Tibial nerve (tissue), 3 donors: ENCODE measurements at regions not wholly inside any gene's neighbourhood (a gene's known extent, or its start where the extent isn't known, plus 50 kb on each side); places are given as distances from the start of the nearest gene placed in this dataset.

Experiments used
- POLR2A ChIP-seq, 2 donors: fragments of 450-650 bp; IDR thresholded peaks; one replicate each; pipeline ENCODE4 v1.6.1; 2017; ENCODE audit warnings: antibody characterized with exemption in 2 of 2, mild to moderate bottlenecking in 2 of 2, moderate library complexity in 2 of 2
- TF ChIP-seq, protein P1 (sequence below), 5 experiments: fragments of 200-600 bp in 3 of 5; fragments of 450-650 bp in 2 of 5; sonication (generic) in 3 of 5; IDR thresholded peaks; one replicate each; pipeline ENCODE4 v1.5.1; 2016 to 2019; ENCODE audit warnings: antibody characterized with exemption in 5 of 5, mild to moderate bottlenecking in 3 of 5, moderate library complexity in 2 of 5

GRCh38 chr6:9924971-9925370, 489.9 kb downstream of the TFAP2A start:
- TF ChIP-seq, protein P1, sequence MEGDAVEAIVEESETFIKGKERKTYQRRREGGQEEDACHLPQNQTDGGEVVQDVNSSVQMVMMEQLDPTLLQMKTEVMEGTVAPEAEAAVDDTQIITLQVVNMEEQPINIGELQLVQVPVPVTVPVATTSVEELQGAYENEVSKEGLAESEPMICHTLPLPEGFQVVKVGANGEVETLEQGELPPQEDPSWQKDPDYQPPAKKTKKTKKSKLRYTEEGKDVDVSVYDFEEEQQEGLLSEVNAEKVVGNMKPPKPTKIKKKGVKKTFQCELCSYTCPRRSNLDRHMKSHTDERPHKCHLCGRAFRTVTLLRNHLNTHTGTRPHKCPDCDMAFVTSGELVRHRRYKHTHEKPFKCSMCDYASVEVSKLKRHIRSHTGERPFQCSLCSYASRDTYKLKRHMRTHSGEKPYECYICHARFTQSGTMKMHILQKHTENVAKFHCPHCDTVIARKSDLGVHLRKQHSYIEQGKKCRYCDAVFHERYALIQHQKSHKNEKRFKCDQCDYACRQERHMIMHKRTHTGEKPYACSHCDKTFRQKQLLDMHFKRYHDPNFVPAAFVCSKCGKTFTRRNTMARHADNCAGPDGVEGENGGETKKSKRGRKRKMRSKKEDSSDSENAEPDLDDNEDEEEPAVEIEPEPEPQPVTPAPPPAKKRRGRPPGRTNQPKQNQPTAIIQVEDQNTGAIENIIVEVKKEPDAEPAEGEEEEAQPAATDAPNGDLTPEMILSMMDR (IDR thresholded peaks at IDR 0.05), result no peak
- no peak for TF ChIP-seq POLR2A (IDR thresholded peaks at IDR 0.05)
